BJ (cell line): ENCODE measurements at regions not wholly inside any gene's neighbourhood (a gene's known extent, or its start where the extent isn't known, plus 50 kb on each side); places are given as distances from the start of the nearest gene placed in this dataset.
"Not testable (repeated sequence)": the region's sequence is repeated elsewhere in the genome, so short reads cannot be mapped to it uniquely, and the experiment has no call there.

Experiments used
- CTCF ChIA-PET: fragments of 350-600 bp; formaldehyde crosslinking; extraction: SDS; loops from one replicate; lab custom pipeline; 2021; ENCODE audit warnings: antibody characterized with exemption, inconsistent platforms; lab: Yijun Ruan, JAX
- POLR2A ChIA-PET: fragments of 300-600 bp; sonication (Branson Sonifier 250); formaldehyde crosslinking; extraction: SDS; loops from one replicate; lab custom pipeline; 2021; ENCODE audit warnings: antibody characterized with exemption; lab: Charles Lee
- DNase-seq: peaks from one replicate; pipeline ENCODE4 v3.0.0-alpha.2; 2011; ENCODE audit warnings: low read depth
- H3K27me3 ChIP-seq: 2 replicates; pipeline ENCODE4 v1.6.0; 2011; ENCODE audit warnings: low read length; ENCODE audit not compliant: control insufficient read depth, insufficient read depth
- H3K36me3 ChIP-seq: 2 replicates; pipeline ENCODE4 v1.5.1; 2011; ENCODE audit warnings: low read length; ENCODE audit not compliant: control insufficient read depth, insufficient read depth
- H3K4me3 ChIP-seq: 2 replicates; pipeline ENCODE4 v1.5.1; 2011; ENCODE audit warnings: low read depth, mild to moderate bottlenecking, control low read depth, low read length
- TF ChIP-seq, protein P1 (sequence below): IDR thresholded peaks from 2 replicates; pipeline ENCODE4 v1.5.1; 2011; ENCODE audit warnings: low read depth, mild to moderate bottlenecking, control low read depth, inconsistent platforms, low read length, moderate library complexity; ENCODE audit not compliant: insufficient read depth

DNA sequence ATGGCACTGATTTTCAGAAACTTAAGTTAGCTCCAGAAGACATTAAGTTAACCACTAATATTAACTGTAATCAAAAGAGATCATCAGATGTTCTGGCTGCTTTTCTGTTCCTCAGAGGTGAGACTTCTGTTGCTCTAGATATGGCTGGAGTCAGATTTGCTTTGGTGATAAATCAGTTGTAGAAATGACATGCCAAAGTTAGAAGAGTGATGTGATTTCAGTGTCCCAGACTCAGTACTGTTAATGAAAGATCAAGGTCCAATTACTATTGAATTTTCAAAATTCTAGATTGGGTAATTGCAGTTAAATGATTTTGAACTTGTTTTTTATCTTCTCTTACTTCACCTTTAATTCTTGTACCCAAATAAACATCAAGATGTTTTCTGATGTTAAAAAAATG is 402.4 kb upstream of the SYNCRIP start:
- no peaks in the 10 kb centered on the region for H3K36me3 ChIP-seq
- CTCF ChIA-PET: no interaction called here
- TF ChIP-seq, protein P1, sequence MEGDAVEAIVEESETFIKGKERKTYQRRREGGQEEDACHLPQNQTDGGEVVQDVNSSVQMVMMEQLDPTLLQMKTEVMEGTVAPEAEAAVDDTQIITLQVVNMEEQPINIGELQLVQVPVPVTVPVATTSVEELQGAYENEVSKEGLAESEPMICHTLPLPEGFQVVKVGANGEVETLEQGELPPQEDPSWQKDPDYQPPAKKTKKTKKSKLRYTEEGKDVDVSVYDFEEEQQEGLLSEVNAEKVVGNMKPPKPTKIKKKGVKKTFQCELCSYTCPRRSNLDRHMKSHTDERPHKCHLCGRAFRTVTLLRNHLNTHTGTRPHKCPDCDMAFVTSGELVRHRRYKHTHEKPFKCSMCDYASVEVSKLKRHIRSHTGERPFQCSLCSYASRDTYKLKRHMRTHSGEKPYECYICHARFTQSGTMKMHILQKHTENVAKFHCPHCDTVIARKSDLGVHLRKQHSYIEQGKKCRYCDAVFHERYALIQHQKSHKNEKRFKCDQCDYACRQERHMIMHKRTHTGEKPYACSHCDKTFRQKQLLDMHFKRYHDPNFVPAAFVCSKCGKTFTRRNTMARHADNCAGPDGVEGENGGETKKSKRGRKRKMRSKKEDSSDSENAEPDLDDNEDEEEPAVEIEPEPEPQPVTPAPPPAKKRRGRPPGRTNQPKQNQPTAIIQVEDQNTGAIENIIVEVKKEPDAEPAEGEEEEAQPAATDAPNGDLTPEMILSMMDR: no peak

DNA sequence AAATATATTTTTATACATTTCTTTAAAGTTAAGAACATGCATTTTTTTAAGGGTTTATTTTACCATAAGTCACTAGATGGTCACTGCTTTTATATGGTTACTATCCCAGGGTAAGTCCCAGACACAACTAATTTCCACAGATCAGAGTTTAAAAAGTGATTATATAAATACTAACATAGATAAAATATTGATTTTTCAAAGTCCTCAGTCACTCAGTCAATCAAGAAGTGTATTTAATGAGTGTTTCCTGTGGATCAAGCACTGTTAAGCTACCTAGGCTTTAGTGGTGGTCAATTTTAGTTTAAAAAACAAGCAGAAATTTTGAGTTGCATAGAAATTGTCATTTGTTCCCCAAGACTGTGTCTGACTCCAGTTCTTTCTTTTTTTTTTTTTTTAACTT is 399.5 kb upstream of the SYNCRIP start:
- H3K36me3 ChIP-seq: no peaks in the 10 kb centered on the region
- no peak for DNase-seq
- ChIA-PET POLR2A (no interaction called here), CTCF (no interaction called here)
- TF ChIP-seq, protein P1: no peak
- no peak overlapping the region for H3K4me3 ChIP-seq
- no peaks in the 10 kb centered on the region for H3K27me3 ChIP-seq

More for the DNA sequence above, 402.4 kb upstream of the SYNCRIP start:
- no peak for DNase-seq
- POLR2A ChIA-PET: no interaction called here
- no peaks in the 10 kb centered on the region for H3K27me3 ChIP-seq
- no peak overlapping the region for H3K4me3 ChIP-seq

GRCh38 chr6:86031713-86032112 is 389.0 kb upstream of the SYNCRIP start:
- Histone ChIP-seq H3K27me3 (no peaks in the 10 kb centered on the region), H3K36me3 (no peaks in the 10 kb centered on the region), H3K4me3 (no peak overlapping the region)
- TF ChIP-seq, protein P1: no peak
- POLR2A ChIA-PET: no interaction called here
- no peak for DNase-seq
- CTCF ChIA-PET: no interaction called here

GRCh38 chr6:86030875-86031274 is 388.2 kb upstream of the SYNCRIP start:
- TF ChIP-seq, protein P1: no peak
- POLR2A ChIA-PET: no interaction called here
- CTCF ChIA-PET: no interaction called here
- no peak for DNase-seq
- H3K27me3 ChIP-seq: no peaks in the 10 kb centered on the region
- no peaks in the 10 kb centered on the region for H3K36me3 ChIP-seq
- H3K4me3 ChIP-seq: no peak overlapping the region

GRCh38 chr6:86028776-86029175 is 386.1 kb upstream of the SYNCRIP start:
- no peak for DNase-seq
- POLR2A ChIA-PET: no interaction called here
- TF ChIP-seq, protein P1: no peak
- H3K27me3 ChIP-seq: no peaks in the 10 kb centered on the region
- H3K36me3 ChIP-seq: no peaks in the 10 kb centered on the region
- CTCF ChIA-PET: no interaction called here
- no peak overlapping the region for H3K4me3 ChIP-seq

GRCh38 chr6:86026890-86027289 is 384.2 kb upstream of the SYNCRIP start:
- CTCF ChIA-PET, H3K4me3 ChIP-seq, POLR2A ChIA-PET, H3K27me3 ChIP-seq, DNase-seq, H3K36me3 ChIP-seq: not testable (repeated sequence)
